ENCODE measurements at regions not wholly inside any gene's neighbourhood (a gene's known extent, or its start where the extent isn't known, plus 50 kb on each side); places are given as distances from the start of the nearest gene placed in this dataset.

DNA sequence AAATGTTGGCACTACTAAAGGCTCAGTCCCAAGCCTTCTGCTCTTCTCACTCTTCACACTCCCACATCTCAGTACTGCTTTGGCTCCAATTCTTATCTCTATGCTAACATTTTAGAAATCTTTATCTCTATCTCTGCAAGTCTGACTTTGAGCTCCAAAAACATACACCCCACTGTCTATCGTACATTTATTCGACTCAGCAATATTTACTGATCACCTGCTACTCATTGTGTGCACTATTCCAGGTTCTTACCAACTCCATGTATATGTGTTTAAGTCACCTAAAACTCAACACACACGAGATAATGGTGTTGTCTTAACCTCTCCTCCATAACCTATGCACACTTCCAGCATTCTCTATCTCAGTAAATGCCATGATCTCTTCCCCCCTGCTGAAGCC lies 268.2 kb upstream of the CRIM1 start:
- H3K36me3 ChIP-seq (ENCODE audit: insufficient read depth, low read length), result no peaks in the 10 kb centered on the region
- no peak overlapping the region for H3K9ac ChIP-seq (ENCODE audit: low read length)
- H3K4me1 ChIP-seq (ENCODE audit: insufficient read depth, low read length), result no peaks in the 10 kb centered on the region
- H3K9me3 ChIP-seq (ENCODE audit: low read length), result no peaks in the 10 kb centered on the region
- H3K27ac ChIP-seq (ENCODE audit: low read depth, low read length), result no peak overlapping the region
- H3K27me3 ChIP-seq (ENCODE audit: control insufficient read depth in 1 of 2, insufficient read depth in 2 of 2, low read length in 2 of 2), result no peaks in the 10 kb centered on the region
- no peak overlapping the region for H3K4me3 ChIP-seq (ENCODE audit: low read depth in 1 of 2, low read length in 2 of 2)

DNA sequence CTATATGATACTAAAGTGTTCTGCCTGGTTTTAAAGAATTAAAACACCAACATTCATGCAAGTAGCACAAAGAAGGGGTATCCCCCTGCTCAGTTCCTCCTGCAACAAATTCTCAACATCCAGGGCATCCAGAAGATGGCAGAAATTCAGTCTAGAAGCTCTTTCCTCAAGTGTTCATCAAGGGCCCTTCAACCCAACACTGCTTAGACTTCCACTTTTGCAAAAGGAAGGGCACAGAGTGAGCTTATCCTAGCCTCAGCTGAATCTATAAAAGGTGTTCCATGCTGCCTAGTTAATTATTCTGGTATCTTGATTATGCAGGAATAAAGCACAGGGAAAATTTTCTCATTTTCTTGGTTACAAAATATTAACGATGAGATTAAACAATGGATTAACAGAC lies 275.8 kb upstream of the CRIM1 start:
- Histone ChIP-seq H3K36me3 (ENCODE audit: insufficient read depth, low read length) (no peaks in the 10 kb centered on the region), H3K4me1 (ENCODE audit: insufficient read depth, low read length) (no peaks in the 10 kb centered on the region), H3K9ac (ENCODE audit: low read length) (no peak overlapping the region), H3K27ac (ENCODE audit: low read depth, low read length) (no peak overlapping the region), H3K4me3 (ENCODE audit: low read depth in 1 of 2, low read length in 2 of 2) (no peak overlapping the region), H3K9me3 (ENCODE audit: low read length) (no peaks in the 10 kb centered on the region), H3K27me3 (ENCODE audit: control insufficient read depth in 1 of 2, insufficient read depth in 2 of 2, low read length in 2 of 2) (no peaks in the 10 kb centered on the region)

- H3K36me3 ChIP-seq (ENCODE audit: insufficient read depth, low read length), result no peaks in the 10 kb centered on the region
- H3K27ac ChIP-seq (ENCODE audit: low read depth, low read length), result no peak overlapping the region
- no peak overlapping the region for H3K9ac ChIP-seq (ENCODE audit: low read length)
- no peaks in the 10 kb centered on the region for H3K27me3 ChIP-seq (ENCODE audit: control insufficient read depth in 1 of 2, insufficient read depth in 2 of 2, low read length in 2 of 2)
- H3K9me3 ChIP-seq (ENCODE audit: low read length), result no peaks in the 10 kb centered on the region
- H3K4me3 ChIP-seq (ENCODE audit: low read depth in 1 of 2, low read length in 2 of 2), result no peak overlapping the region
- H3K4me1 ChIP-seq (ENCODE audit: insufficient read depth, low read length), result no peaks in the 10 kb centered on the region
These were observed 281.6 kb upstream of the CRIM1 start for GRCh38 chr2:36074008-36074407.

DNA sequence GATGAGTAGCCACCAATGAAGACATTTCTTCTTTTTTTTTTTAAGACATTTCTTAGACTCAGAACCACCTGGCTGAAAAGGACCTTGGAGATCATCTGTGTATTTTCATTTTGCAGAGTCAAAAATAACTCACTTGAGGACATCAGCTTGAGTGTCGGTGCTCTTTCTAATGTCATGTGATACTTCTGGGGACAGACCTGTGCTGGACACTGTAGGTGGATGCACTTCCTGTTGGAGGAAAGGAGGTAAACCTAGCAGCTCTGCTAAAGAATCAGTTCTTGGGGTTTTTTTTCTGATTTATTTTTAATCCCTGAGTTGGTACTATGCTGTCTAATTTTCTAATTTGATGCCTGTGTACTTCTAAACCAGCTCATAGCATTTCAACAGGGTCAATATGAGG lies 283.9 kb upstream of the CRIM1 start:
- Histone ChIP-seq H3K4me1 (ENCODE audit: insufficient read depth, low read length) (no peaks in the 10 kb centered on the region), H3K4me3 (ENCODE audit: low read depth in 1 of 2, low read length in 2 of 2) (no peak overlapping the region), H3K27ac (ENCODE audit: low read depth, low read length) (no peak overlapping the region), H3K9ac (ENCODE audit: low read length) (no peak overlapping the region), H3K9me3 (ENCODE audit: low read length) (no peaks in the 10 kb centered on the region), H3K27me3 (ENCODE audit: control insufficient read depth in 1 of 2, insufficient read depth in 2 of 2, low read length in 2 of 2) (no peaks in the 10 kb centered on the region), H3K36me3 (ENCODE audit: insufficient read depth, low read length) (no peaks in the 10 kb centered on the region)

- Histone ChIP-seq H3K4me1 (ENCODE audit: insufficient read depth, low read length) (no peaks in the 10 kb centered on the region), H3K36me3 (ENCODE audit: insufficient read depth, low read length) (no peaks in the 10 kb centered on the region), H3K9ac (ENCODE audit: low read length) (no peak overlapping the region), H3K9me3 (ENCODE audit: low read length) (no peaks in the 10 kb centered on the region), H3K4me3 (ENCODE audit: low read depth in 1 of 2, low read length in 2 of 2) (no peak overlapping the region), H3K27me3 (ENCODE audit: control insufficient read depth in 1 of 2, insufficient read depth in 2 of 2, low read length in 2 of 2) (no peaks in the 10 kb centered on the region), H3K27ac (ENCODE audit: low read depth, low read length) (no peak overlapping the region)
These were observed 286.5 kb upstream of the CRIM1 start for GRCh38 chr2:36069074-36069473.

DNA sequence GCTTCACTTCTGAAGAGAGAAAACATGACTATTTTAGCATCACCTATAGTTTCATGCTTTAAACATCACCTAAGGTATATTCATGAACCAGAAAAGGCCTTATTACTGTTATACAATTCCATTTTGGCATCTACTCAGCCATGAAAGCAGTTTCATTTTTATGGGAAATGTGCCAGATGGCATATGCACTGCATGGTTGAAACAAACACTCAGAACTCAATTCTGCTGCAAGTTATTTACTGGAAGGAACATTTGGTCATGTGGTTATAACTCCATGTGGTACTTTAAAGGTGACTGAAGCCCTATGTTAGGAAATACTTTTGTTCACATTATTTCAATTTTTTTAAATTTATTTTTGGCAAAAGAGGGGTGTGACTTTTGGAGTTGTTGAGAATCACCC lies 287.5 kb upstream of the CRIM1 start:
- Histone ChIP-seq H3K4me1 (ENCODE audit: insufficient read depth, low read length) (no peaks in the 10 kb centered on the region), H3K27me3 (ENCODE audit: control insufficient read depth in 1 of 2, insufficient read depth in 2 of 2, low read length in 2 of 2) (no peaks in the 10 kb centered on the region), H3K9ac (ENCODE audit: low read length) (no peak overlapping the region), H3K36me3 (ENCODE audit: insufficient read depth, low read length) (no peaks in the 10 kb centered on the region), H3K4me3 (ENCODE audit: low read depth in 1 of 2, low read length in 2 of 2) (no peak overlapping the region), H3K9me3 (ENCODE audit: low read length) (no peaks in the 10 kb centered on the region), H3K27ac (ENCODE audit: low read depth, low read length) (no peak overlapping the region)

GRCh38 chr2:36060133-36060532 lies 295.4 kb upstream of the CRIM1 start:
- Histone ChIP-seq H3K4me3 (ENCODE audit: low read depth in 1 of 2, low read length in 2 of 2) (no peak overlapping the region), H3K27ac (ENCODE audit: low read depth, low read length) (no peak overlapping the region), H3K27me3 (ENCODE audit: control insufficient read depth in 1 of 2, insufficient read depth in 2 of 2, low read length in 2 of 2) (no peaks in the 10 kb centered on the region), H3K4me1 (ENCODE audit: insufficient read depth, low read length) (no peaks in the 10 kb centered on the region), H3K9ac (ENCODE audit: low read length) (no peak overlapping the region), H3K36me3 (ENCODE audit: insufficient read depth, low read length) (no peaks in the 10 kb centered on the region), H3K9me3 (ENCODE audit: low read length) (no peaks in the 10 kb centered on the region)

DNA sequence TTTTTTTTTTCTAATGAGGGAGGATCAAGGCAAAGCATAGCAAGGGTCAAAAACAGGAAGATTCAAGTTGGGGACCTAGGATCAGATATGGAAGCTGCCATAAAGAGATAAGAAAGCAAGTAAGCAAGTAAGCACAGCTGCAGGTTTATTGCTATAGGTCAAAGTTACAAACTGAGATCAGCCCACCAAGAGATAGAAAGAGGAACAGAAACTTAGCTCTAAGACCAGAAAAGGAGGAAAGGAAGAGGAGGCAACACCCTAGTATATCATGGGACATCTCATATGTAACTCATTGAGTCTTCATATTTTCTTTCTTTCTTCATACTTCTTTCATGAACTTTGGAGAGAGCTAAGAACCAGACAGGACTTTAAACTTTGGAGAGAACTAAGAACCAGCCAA lies 295.9 kb upstream of the CRIM1 start:
- Histone ChIP-seq H3K4me3 (ENCODE audit: low read depth in 1 of 2, low read length in 2 of 2) (no peak overlapping the region), H3K9ac (ENCODE audit: low read length) (no peak overlapping the region), H3K36me3 (ENCODE audit: insufficient read depth, low read length) (no peaks in the 10 kb centered on the region), H3K9me3 (ENCODE audit: low read length) (no peaks in the 10 kb centered on the region), H3K27ac (ENCODE audit: low read depth, low read length) (no peak overlapping the region), H3K4me1 (ENCODE audit: insufficient read depth, low read length) (no peaks in the 10 kb centered on the region), H3K27me3 (ENCODE audit: control insufficient read depth in 1 of 2, insufficient read depth in 2 of 2, low read length in 2 of 2) (no peaks in the 10 kb centered on the region)

- Histone ChIP-seq H3K4me1 (ENCODE audit: insufficient read depth, low read length) (no peaks in the 10 kb centered on the region), H3K9me3 (ENCODE audit: low read length) (no peaks in the 10 kb centered on the region), H3K4me3 (ENCODE audit: low read depth in 1 of 2, low read length in 2 of 2) (no peak overlapping the region), H3K9ac (ENCODE audit: low read length) (no peak overlapping the region), H3K27me3 (ENCODE audit: control insufficient read depth in 1 of 2, insufficient read depth in 2 of 2, low read length in 2 of 2) (no peaks in the 10 kb centered on the region), H3K36me3 (ENCODE audit: insufficient read depth, low read length) (no peaks in the 10 kb centered on the region), H3K27ac (ENCODE audit: low read depth, low read length) (no peak overlapping the region)
These were observed 296.6 kb upstream of the CRIM1 start for GRCh38 chr2:36058953-36059352.

DNA sequence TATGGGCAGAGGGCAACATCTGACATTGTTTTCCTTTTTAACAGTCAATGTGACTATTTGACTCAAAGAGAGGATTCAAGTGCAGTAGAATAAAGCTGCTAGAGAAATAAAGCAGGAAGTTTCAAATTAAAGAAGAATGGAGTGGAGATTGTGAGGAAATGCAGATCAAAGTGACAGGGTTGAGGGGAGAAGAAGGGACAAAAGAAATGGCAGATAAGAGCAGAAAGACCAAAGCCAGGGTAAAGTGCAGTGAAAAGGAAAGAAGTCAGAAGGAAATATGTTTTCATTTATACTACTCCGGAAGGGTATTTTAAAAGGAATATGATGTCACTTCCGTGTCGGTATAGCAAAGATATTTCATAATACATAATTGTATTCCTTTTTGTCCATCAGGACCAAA lies 297.5 kb upstream of the CRIM1 start:
- Histone ChIP-seq H3K9ac (ENCODE audit: low read length) (no peak overlapping the region), H3K27me3 (ENCODE audit: control insufficient read depth in 1 of 2, insufficient read depth in 2 of 2, low read length in 2 of 2) (no peaks in the 10 kb centered on the region), H3K9me3 (ENCODE audit: low read length) (no peaks in the 10 kb centered on the region), H3K4me1 (ENCODE audit: insufficient read depth, low read length) (no peaks in the 10 kb centered on the region), H3K27ac (ENCODE audit: low read depth, low read length) (no peak overlapping the region), H3K4me3 (ENCODE audit: low read depth in 1 of 2, low read length in 2 of 2) (no peak overlapping the region), H3K36me3 (ENCODE audit: insufficient read depth, low read length) (no peaks in the 10 kb centered on the region)

GRCh38 chr2:36052819-36053218 lies 302.8 kb upstream of the CRIM1 start:
- H3K9ac ChIP-seq (ENCODE audit: low read length), result no peak overlapping the region
- H3K4me1 ChIP-seq (ENCODE audit: insufficient read depth, low read length), result no peaks in the 10 kb centered on the region

GRCh38 chr2:36044411-36044810 lies 311.2 kb upstream of the CRIM1 start:
- H3K27me3 ChIP-seq (ENCODE audit: control insufficient read depth in 1 of 2, insufficient read depth in 2 of 2, low read length in 2 of 2), result no peaks in the 10 kb centered on the region
- no peak overlapping the region for H3K27ac ChIP-seq (ENCODE audit: low read depth, low read length)
- H3K9me3 ChIP-seq (ENCODE audit: low read length), result no peaks in the 10 kb centered on the region
- no peaks in the 10 kb centered on the region for H3K36me3 ChIP-seq (ENCODE audit: insufficient read depth, low read length)
- no peak overlapping the region for H3K9ac ChIP-seq (ENCODE audit: low read length)
- H3K4me1 ChIP-seq (ENCODE audit: insufficient read depth, low read length), result no peaks in the 10 kb centered on the region
- H3K4me3 ChIP-seq (ENCODE audit: low read depth in 1 of 2, low read length in 2 of 2), result no peak overlapping the region

More at GRCh38 chr2:36052819-36053218, 302.8 kb upstream of the CRIM1 start:
- Histone ChIP-seq H3K27me3 (ENCODE audit: control insufficient read depth in 1 of 2, insufficient read depth in 2 of 2, low read length in 2 of 2) (no peaks in the 10 kb centered on the region), H3K36me3 (ENCODE audit: insufficient read depth, low read length) (no peaks in the 10 kb centered on the region), H3K9me3 (ENCODE audit: low read length) (no peaks in the 10 kb centered on the region), H3K27ac (ENCODE audit: low read depth, low read length) (no peak overlapping the region), H3K4me3 (ENCODE audit: low read depth in 1 of 2, low read length in 2 of 2) (no peak overlapping the region)

Data from muscle layer of colon (tissue), 2 donors.